ENCODE measurements at regions not wholly inside any gene's neighbourhood (a gene's known extent, or its start where the extent isn't known, plus 50 kb on each side); places are given as distances from the start of the nearest gene placed in this dataset.

- WGBS (ENCODE audit: insufficient coverage): 60% methylated on average over 6 of the region's 13 CpGs
- intact Hi-C loops (cut with micrococcal nuclease): no loop called here
- Mint-ChIP-seq H3K4me3 (no peak overlapping the region), H3K27ac (no peak overlapping the region), H3K27me3 (peaks cover 4% of the 10 kb centered on the region), H3K9me3 (ENCODE audit: insufficient read depth) (no peaks in the 10 kb centered on the region), H3K4me1 (no peaks in the 10 kb centered on the region)
- Histone ChIP-seq H3K79me2 (ENCODE audit: control insufficient read depth, insufficient read depth, low read length) (no peaks in the 10 kb centered on the region), H3K36me3 (replicated peaks in 1 of 2; ENCODE audit: control extremely low read depth in 1 of 2, control insufficient read depth in 1 of 2, extremely low read depth in 1 of 2, insufficient read depth in 2 of 2, low read length in 1 of 2) (no peaks in the 10 kb centered on the region), H3K27me3 (replicated peaks in 1 of 4; ENCODE audit: control extremely low read depth in 1 of 4, control insufficient read depth in 3 of 4, insufficient read depth in 4 of 4, low read length in 3 of 4) (no peaks in the 10 kb centered on the region), H3K9ac (ENCODE audit: low read length) (no peak overlapping the region), H3K4me1 (ENCODE audit: control insufficient read depth in 2 of 2, insufficient read depth in 2 of 2, low read length in 2 of 2) (no peaks in the 10 kb centered on the region), H3K4me3 (ENCODE audit: control extremely low read depth in 1 of 5, extremely low read depth in 1 of 5, insufficient read depth in 1 of 5, low read depth in 2 of 5, low read length in 4 of 5) (no peak overlapping the region), H3K4me2 (replicated peaks; ENCODE audit: low read depth, low read length, poor library complexity, severe bottlenecking) (no peak overlapping the region), H4K20me1 (ENCODE audit: control insufficient read depth, insufficient read depth, low read length, poor library complexity, severe bottlenecking) (no peaks in the 10 kb centered on the region), H2AFZ (ENCODE audit: insufficient read depth, low read depth, low read length, poor library complexity, severe bottlenecking) (no peak overlapping the region), H3K27ac (ENCODE audit: low read length in 2 of 2) (no peak overlapping the region), H3K9me3 (ENCODE audit: control extremely low read depth in 1 of 3, control insufficient read depth in 2 of 3, insufficient read depth in 1 of 3, low read length in 2 of 3) (peaks cover 0 to 3% (median 0%) of the 10 kb centered on the region in 3 donors)
- TF ChIP-seq EZH2 (IDR thresholded peaks at IDR 0.05; ENCODE audit: borderline replicate concordance, insufficient read depth, low read depth, low read length, poor library complexity, severe bottlenecking) (no peak), CTCF (IDR thresholded peaks at IDR 0.05) (no peak)
- no peak for ATAC-seq (ENCODE audit: low read depth)
- ChIA-PET POLR2A (no interaction called here), CTCF (no interaction called here)
- no peak for DNase-seq
Measured at GRCh38 chr1:4964634-4965345, 310.4 kb downstream of the AJAP1 start.

- WGBS (ENCODE audit: insufficient coverage): 94% methylated on average over 8 of the region's 8 CpGs
- ATAC-seq (ENCODE audit: low read depth): no peak
- peaks cover 9% of the 10 kb centered on the region for H3K27me3 Mint-ChIP-seq
- no peaks in the 10 kb centered on the region for H3K4me1 Mint-ChIP-seq
- Histone ChIP-seq H3K36me3 (replicated peaks in 1 of 2; ENCODE audit: control extremely low read depth in 1 of 2, control insufficient read depth in 1 of 2, extremely low read depth in 1 of 2, insufficient read depth in 2 of 2, low read length in 1 of 2) (no peaks in the 10 kb centered on the region), H3K27me3 (replicated peaks in 1 of 4; ENCODE audit: control extremely low read depth in 1 of 4, control insufficient read depth in 3 of 4, insufficient read depth in 4 of 4, low read length in 3 of 4) (no peaks in the 10 kb centered on the region), H3K79me2 (ENCODE audit: control insufficient read depth, insufficient read depth, low read length) (no peaks in the 10 kb centered on the region), H3K4me1 (ENCODE audit: control insufficient read depth in 2 of 2, insufficient read depth in 2 of 2, low read length in 2 of 2) (no peaks in the 10 kb centered on the region), H4K20me1 (ENCODE audit: control insufficient read depth, insufficient read depth, low read length, poor library complexity, severe bottlenecking) (no peaks in the 10 kb centered on the region), H3K9me3 (ENCODE audit: control extremely low read depth in 1 of 3, control insufficient read depth in 2 of 3, insufficient read depth in 1 of 3, low read length in 2 of 3) (no peaks in the 10 kb centered on the region), H3K27ac (ENCODE audit: low read length in 2 of 2) (no peak overlapping the region), H3K4me2 (replicated peaks; ENCODE audit: low read depth, low read length, poor library complexity, severe bottlenecking) (no peak overlapping the region), H2AFZ (ENCODE audit: insufficient read depth, low read depth, low read length, poor library complexity, severe bottlenecking) (no peak overlapping the region), H3K4me3 (ENCODE audit: control extremely low read depth in 1 of 5, extremely low read depth in 1 of 5, insufficient read depth in 1 of 5, low read depth in 2 of 5, low read length in 4 of 5) (no peak overlapping the region), H3K9ac (ENCODE audit: low read length) (no peak overlapping the region)
- H3K9me3 Mint-ChIP-seq (ENCODE audit: insufficient read depth): no peaks in the 10 kb centered on the region
- no peak overlapping the region for H3K27ac Mint-ChIP-seq
- intact Hi-C loops (cut with micrococcal nuclease): no loop called here
- TF ChIP-seq EZH2 (IDR thresholded peaks at IDR 0.05; ENCODE audit: borderline replicate concordance, insufficient read depth, low read depth, low read length, poor library complexity, severe bottlenecking) (no peak), CTCF (IDR thresholded peaks at IDR 0.05) (no peak)
- ChIA-PET POLR2A (no interaction called here), CTCF (no interaction called here)
- H3K4me3 Mint-ChIP-seq: no peak overlapping the region
- no peak for DNase-seq
Measured at GRCh38 chr1:4963251-4963650, 308.8 kb downstream of the AJAP1 start.
